ENCODE measurements at regions not wholly inside any gene's neighbourhood (a gene's known extent, or its start where the extent isn't known, plus 50 kb on each side); places are given as distances from the start of the nearest gene placed in this dataset.

GRCh38 chr9:135399000-135399649 is 80.5 kb upstream of the PPP1R26 start:
- no peak overlapping the region for H3K4me3 ChIP-seq (ENCODE audit: low read length)

DNA sequence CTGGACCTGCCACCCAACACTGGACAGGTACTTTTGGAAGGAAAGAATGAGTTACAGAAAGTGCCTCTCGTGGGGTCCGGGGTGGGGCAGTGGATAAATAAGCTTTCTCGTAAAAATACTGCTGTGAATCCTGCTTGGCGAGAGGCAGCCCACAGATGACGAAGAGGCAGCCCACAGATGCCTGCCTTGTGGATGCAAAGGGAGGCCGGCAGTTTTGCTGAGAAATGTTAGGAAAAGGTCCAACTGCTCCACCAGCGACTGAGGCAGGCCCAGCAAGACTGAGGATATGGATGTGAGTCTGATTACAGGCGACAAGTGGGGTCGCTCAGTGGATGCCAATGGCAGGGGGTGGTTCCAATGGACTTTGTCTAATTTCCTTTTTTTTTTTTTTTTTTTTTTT is 79.1 kb upstream of the PPP1R26 start:
- DNase-seq (ENCODE audit: low read depth), result no peak
- TF ChIP-seq, protein P1, sequence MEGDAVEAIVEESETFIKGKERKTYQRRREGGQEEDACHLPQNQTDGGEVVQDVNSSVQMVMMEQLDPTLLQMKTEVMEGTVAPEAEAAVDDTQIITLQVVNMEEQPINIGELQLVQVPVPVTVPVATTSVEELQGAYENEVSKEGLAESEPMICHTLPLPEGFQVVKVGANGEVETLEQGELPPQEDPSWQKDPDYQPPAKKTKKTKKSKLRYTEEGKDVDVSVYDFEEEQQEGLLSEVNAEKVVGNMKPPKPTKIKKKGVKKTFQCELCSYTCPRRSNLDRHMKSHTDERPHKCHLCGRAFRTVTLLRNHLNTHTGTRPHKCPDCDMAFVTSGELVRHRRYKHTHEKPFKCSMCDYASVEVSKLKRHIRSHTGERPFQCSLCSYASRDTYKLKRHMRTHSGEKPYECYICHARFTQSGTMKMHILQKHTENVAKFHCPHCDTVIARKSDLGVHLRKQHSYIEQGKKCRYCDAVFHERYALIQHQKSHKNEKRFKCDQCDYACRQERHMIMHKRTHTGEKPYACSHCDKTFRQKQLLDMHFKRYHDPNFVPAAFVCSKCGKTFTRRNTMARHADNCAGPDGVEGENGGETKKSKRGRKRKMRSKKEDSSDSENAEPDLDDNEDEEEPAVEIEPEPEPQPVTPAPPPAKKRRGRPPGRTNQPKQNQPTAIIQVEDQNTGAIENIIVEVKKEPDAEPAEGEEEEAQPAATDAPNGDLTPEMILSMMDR (IDR thresholded peaks at IDR 0.05; ENCODE audit: insufficient read depth, low read depth, low read length, missing control alignments), result no peak

More at GRCh38 chr9:135399000-135399649, 80.5 kb upstream of the PPP1R26 start:
- no peak for DNase-seq (ENCODE audit: low read depth)
- TF ChIP-seq, protein P1 (IDR thresholded peaks at IDR 0.05; ENCODE audit: insufficient read depth, low read depth, low read length, missing control alignments), result no peak

GRCh38 chr9:135401218-135401617 is 78.4 kb upstream of the PPP1R26 start:
- no peak for DNase-seq (ENCODE audit: low read depth)
- no peak overlapping the region for H3K4me3 ChIP-seq (ENCODE audit: low read length)
- TF ChIP-seq, protein P1 (IDR thresholded peaks at IDR 0.05; ENCODE audit: insufficient read depth, low read depth, low read length, missing control alignments), result no peak

More for the DNA sequence above, 79.1 kb upstream of the PPP1R26 start:
- no peak overlapping the region for H3K4me3 ChIP-seq (ENCODE audit: low read length)

- no peak for DNase-seq (ENCODE audit: low read depth)
- TF ChIP-seq, protein P1 (IDR thresholded peaks at IDR 0.05; ENCODE audit: insufficient read depth, low read depth, low read length, missing control alignments), result no peak
- H3K4me3 ChIP-seq (ENCODE audit: low read length), result no peak overlapping the region
These were observed 77.4 kb upstream of the PPP1R26 start for GRCh38 chr9:135402048-135402738.

DNA sequence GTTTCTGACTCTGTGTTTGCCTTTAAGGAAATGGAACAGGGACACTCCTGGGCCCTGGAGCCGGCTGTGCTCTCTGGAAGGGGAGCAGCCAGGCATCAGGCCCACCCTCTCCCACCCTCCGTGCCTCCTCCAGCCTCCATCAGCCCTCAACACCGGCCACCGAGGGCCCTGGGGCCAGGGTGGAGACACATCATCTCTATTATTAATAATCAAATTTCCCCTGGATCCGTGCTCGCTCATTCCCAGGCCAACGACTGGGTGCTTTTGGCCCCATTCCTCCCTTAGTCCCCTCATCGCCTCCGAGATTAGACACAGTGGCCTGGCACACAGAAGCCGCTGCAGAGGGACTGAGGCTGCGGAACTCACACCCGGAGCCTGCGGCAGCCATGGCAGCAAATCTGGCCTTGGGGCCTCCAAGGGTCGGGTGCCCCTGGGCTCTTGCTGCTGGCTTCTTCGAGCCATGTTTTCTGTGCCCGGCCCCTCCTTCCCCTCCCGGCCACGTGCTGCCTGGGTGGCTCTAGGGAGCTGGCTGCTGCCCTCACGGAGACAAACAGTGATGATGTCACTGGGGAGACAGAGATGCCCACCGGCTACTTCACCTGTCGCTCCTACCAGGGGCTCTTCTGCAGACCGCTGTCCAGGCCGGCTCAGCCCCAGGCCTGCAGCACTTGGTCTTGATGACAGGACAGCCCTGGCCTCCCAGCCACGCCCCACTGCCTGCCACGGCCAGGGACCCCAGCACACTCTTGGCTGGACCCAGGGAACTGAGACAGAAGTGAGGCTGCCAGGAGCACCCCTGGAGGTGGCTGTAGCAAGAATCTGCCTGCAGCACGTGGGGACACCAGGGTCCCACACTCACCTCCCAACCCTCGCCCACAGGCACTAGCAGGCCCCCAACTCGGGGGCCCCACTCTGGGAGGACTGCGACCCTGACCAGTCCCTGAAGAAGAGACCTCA is 76.6 kb upstream of the PPP1R26 start:
- TF ChIP-seq, protein P1 (IDR thresholded peaks at IDR 0.05; ENCODE audit: insufficient read depth, low read depth, low read length, missing control alignments), result no peak
- DNase-seq (ENCODE audit: low read depth), result no peak
- H3K4me3 ChIP-seq (ENCODE audit: low read length), result no peak overlapping the region

DNA sequence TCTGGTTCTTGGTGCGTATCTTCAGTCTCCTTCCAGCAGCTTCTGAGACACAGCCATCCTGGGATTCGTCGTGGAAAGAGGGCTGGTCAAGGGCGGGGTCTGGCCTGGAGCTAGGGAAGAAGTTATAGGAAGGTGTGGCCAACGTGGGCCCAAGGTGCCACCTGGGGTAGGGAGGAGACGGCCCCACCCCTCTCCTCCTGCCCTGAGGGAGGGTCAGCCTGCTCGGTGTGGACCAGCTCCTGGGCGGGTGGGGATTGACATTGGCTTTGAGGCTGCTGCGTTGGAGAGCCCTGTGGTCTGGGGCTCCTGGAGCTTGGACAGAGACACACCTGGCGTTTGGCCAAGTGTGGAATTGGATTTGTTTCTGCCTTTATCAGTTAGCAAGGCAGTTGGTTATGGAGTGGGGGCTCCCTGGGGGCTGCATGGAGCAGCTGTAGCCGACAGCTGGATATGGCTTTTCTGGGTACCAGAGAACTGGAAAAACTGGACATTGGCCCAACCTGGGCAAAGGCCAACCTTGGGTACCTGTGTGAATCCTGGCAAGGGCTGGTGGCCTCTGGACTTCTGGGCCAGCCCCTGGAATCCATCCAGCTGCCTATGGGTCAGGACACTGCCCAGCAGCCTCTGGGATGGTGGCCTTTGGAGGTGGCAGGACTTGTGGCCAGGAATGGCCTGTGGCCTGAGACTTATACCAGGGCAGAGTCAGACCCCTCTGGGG is 75.7 kb upstream of the PPP1R26 start:
- DNase-seq (ENCODE audit: low read depth), result no peak
- H3K4me3 ChIP-seq (ENCODE audit: low read length), result no peak overlapping the region
- TF ChIP-seq, protein P1 (IDR thresholded peaks at IDR 0.05; ENCODE audit: insufficient read depth, low read depth, low read length, missing control alignments), result no peak

Measured in epithelial cell of esophagus (primary cell).